Muscle of leg (tissue), 3 donors: ENCODE measurements at regions not wholly inside any gene's neighbourhood (a gene's known extent, or its start where the extent isn't known, plus 50 kb on each side); places are given as distances from the start of the nearest gene placed in this dataset.

Experiments used
- DNase-seq: peaks from one replicate; pipeline ENCODE4 v3.0.0; 2013
- H3K27ac ChIP-seq: one replicate; pipeline ENCODE4 v1.5.1; 2013; ENCODE audit warnings: mild to moderate bottlenecking, low read length, control low read depth
- H3K27me3 ChIP-seq: one replicate; pipeline ENCODE4 v1.6.1; 2013; ENCODE audit warnings: low read length; ENCODE audit not compliant: control insufficient read depth, insufficient read depth
- H3K36me3 ChIP-seq: one replicate; pipeline ENCODE4 v1.6.1; 2013; ENCODE audit warnings: low read length; ENCODE audit not compliant: control insufficient read depth, insufficient read depth
- H3K4me1 ChIP-seq: one replicate; pipeline ENCODE4 v1.6.1; 2013; ENCODE audit warnings: low read length; ENCODE audit not compliant: control insufficient read depth, insufficient read depth
- H3K4me3 ChIP-seq: one replicate; pipeline ENCODE4 v1.5.1; 2013; ENCODE audit warnings: low read length, control low read depth
- H3K9me3 ChIP-seq: replicated peaks from 2 replicates; pipeline ENCODE4 v1.6.1; 2013; ENCODE audit warnings: low read depth, low read length; ENCODE audit not compliant: control insufficient read depth
- WGBS: methylation state at CpG from one replicate; pipeline ENCODE4 v1.1.5; 2013; ENCODE audit warnings: missing lambda C conversion rate; ENCODE audit not compliant: insufficient coverage; 5-methylcytosine and 5-hydroxymethylcytosine counted together

GRCh38 chr2:64781711-64782390 lies 128.1 kb upstream of the SERTAD2 start:
- Histone ChIP-seq H3K9me3 (no peaks in the 10 kb centered on the region), H3K4me3 (no peak overlapping the region), H3K36me3 (no peaks in the 10 kb centered on the region), H3K27ac (no peak overlapping the region), H3K4me1 (no peaks in the 10 kb centered on the region), H3K27me3 (no peaks in the 10 kb centered on the region)
- DNase-seq: no peak
- WGBS: no CpG with 5 or more reads among the region's 2 CpGs

DNA sequence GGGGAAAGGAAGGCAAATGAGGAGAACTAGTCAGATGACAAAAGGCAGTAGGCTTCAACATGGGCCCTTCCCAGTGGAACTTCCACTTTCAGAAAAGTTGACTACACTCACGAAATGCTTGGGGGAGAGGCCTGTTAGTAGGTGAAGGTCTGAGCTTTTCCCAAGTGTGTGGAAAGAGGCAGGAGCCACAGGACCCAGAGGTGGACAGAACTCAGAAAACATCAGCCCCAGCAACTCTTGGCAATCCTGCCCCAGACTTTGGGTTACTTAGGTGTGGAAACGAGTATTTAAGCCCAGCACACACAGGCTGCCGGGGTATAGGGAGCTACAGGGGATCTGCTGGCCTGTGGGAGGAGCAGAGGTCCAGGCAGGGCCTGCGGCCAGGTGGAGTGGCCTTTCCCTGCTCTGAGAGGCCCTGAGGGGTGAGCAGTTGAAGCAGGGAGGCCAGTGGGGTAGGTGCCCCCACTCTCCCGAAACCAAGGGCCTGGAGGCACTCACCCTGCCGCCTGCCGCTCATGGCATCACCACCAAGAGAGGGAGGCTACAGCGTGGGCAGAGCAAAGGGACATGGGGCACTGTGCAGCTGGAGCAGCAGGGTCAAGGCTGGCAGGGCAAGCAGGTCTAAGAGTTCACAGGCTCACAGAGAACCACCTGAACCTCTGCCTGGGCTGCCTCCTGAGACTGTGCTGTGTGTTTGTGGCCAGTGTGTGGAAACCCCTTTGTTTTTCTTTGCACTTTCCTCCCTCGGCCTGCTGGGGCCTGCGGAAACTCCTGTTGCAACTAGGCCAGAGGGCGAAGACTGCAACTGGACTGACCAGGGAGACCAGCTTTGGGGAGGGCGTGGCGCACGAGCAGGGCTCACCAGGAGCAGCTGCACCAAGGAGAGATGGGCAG lies 130.7 kb upstream of the SERTAD2 start:
- WGBS: 88% methylated on average over 13 of the region's 14 CpGs
- no peak overlapping the region for H3K4me3 ChIP-seq
- no peak overlapping the region for H3K27ac ChIP-seq
- no peaks in the 10 kb centered on the region for H3K36me3 ChIP-seq
- no peaks in the 10 kb centered on the region for H3K9me3 ChIP-seq
- H3K27me3 ChIP-seq: no peaks in the 10 kb centered on the region
- no peaks in the 10 kb centered on the region for H3K4me1 ChIP-seq
- DNase-seq: no peak

DNA sequence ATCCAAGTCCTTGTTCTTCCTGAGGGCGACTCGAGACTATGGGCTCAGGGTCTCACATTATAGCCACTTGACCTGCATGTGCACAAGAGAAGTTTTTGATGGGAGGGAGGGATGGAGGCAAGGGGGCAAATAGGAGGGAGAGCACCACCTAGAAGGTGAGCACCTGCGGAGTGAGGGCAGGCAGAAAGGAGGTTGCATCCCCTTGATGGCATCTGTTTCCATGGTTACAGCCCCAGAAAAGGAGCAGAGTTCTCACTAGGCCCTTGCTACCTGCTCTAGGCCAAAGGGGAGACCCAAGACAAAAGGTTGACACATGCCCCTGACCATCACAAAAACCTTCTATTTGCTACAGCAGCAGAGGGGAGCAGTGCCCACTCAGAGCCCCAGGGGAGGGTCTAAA lies 131.5 kb upstream of the SERTAD2 start:
- WGBS: 100% methylated on average over 1 of the region's 3 CpGs
- Histone ChIP-seq H3K4me3 (no peak overlapping the region), H3K27ac (no peak overlapping the region), H3K27me3 (no peaks in the 10 kb centered on the region), H3K9me3 (no peaks in the 10 kb centered on the region), H3K36me3 (no peaks in the 10 kb centered on the region), H3K4me1 (no peaks in the 10 kb centered on the region)
- DNase-seq: no peak

GRCh38 chr2:64786343-64787018 lies 132.8 kb upstream of the SERTAD2 start:
- Histone ChIP-seq H3K27ac (no peak overlapping the region), H3K9me3 (no peaks in the 10 kb centered on the region), H3K36me3 (no peaks in the 10 kb centered on the region), H3K4me1 (no peaks in the 10 kb centered on the region), H3K4me3 (no peak overlapping the region), H3K27me3 (no peaks in the 10 kb centered on the region)
- no peak for DNase-seq

- Histone ChIP-seq H3K36me3 (no peaks in the 10 kb centered on the region), H3K9me3 (no peaks in the 10 kb centered on the region), H3K27ac (no peak overlapping the region), H3K4me1 (no peaks in the 10 kb centered on the region), H3K27me3 (no peaks in the 10 kb centered on the region), H3K4me3 (no peak overlapping the region)
- DNase-seq: no peak
- 60% methylated on average over 2 of the region's 6 CpGs for WGBS
Observed at GRCh38 chr2:64787019-64787365, 133.3 kb upstream of the SERTAD2 start.

DNA sequence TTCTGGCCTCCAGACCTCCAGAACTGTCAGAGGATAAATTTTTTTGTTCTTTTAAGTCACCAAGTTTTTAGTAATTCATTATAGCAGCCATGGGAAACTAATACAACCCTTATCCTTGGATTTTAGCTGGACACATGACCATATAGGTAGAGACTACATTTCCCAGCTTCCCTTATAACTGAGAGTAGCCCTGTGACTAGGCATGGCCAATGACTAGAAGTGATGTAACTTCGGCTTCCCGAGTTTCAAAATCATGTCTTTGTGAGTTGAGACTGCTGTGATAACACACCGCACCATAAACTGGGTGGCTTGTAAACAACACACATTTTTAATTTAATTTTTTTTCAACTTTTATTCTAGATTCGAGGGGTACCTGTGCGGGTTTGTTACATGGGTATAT lies 134.0 kb upstream of the SERTAD2 start:
- H3K36me3 ChIP-seq: no peaks in the 10 kb centered on the region
- WGBS: no CpG with 5 or more reads among the region's 5 CpGs
- H3K4me1 ChIP-seq: no peaks in the 10 kb centered on the region
- no peak for DNase-seq
- H3K27ac ChIP-seq: no peak overlapping the region
- no peaks in the 10 kb centered on the region for H3K9me3 ChIP-seq
- H3K4me3 ChIP-seq: no peak overlapping the region
- H3K27me3 ChIP-seq: no peaks in the 10 kb centered on the region

GRCh38 chr2:64789466-64790320 lies 136.0 kb upstream of the SERTAD2 start:
- Histone ChIP-seq H3K27me3 (no peaks in the 10 kb centered on the region), H3K4me1 (no peaks in the 10 kb centered on the region), H3K36me3 (no peaks in the 10 kb centered on the region), H3K9me3 (no peaks in the 10 kb centered on the region), H3K27ac (no peak overlapping the region), H3K4me3 (no peak overlapping the region)
- WGBS: 86% methylated on average over 6 of the region's 9 CpGs
- no peak for DNase-seq

GRCh38 chr2:64792300-64792699 lies 138.6 kb upstream of the SERTAD2 start:
- Histone ChIP-seq H3K4me1 (peaks cover under 1% of the 10 kb centered on the region), H3K4me3 (no peak overlapping the region), H3K36me3 (no peaks in the 10 kb centered on the region), H3K27me3 (peaks cover 2% of the 10 kb centered on the region), H3K9me3 (no peaks in the 10 kb centered on the region), H3K27ac (no peak overlapping the region)
- DNase-seq: no peak
- no CpG with 5 or more reads among the region's 1 CpG for WGBS

- H3K36me3 ChIP-seq: no peaks in the 10 kb centered on the region
- no peaks in the 10 kb centered on the region for H3K9me3 ChIP-seq
- H3K4me1 ChIP-seq: peaks cover 6% of the 10 kb centered on the region
- no peak for DNase-seq
- peaks cover 2% of the 10 kb centered on the region for H3K27me3 ChIP-seq
- 23% methylated on average over 2 of the region's 5 CpGs for WGBS
- H3K27ac ChIP-seq: no peak overlapping the region
- H3K4me3 ChIP-seq: no peak overlapping the region
Observed at GRCh38 chr2:64792995-64793639, 139.4 kb upstream of the SERTAD2 start.
